ENCODE measurements at regions not wholly inside any gene's neighbourhood (a gene's known extent, or its start where the extent isn't known, plus 50 kb on each side); places are given as distances from the start of the nearest gene placed in this dataset.

DNA sequence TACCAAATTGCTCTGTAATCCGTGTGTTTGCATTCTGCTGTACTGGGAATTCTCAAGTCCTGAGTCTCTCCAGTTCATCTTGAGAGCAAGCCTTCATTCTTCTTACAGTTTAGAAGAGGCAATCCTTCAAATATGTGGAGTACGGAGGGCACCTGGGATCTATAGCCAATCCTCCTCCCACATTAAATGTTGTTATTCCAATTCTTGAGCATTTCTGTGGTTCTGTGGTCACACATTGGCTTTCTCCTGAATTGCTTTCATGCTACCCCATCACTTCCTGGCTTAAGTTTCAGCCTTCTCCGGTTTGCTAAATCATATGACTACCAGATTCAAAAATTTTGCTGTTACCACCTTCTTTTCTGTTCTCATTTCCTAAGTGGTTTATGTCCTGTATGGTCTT lies 611.1 kb downstream of the PCDH19 start:
- Histone ChIP-seq H3K4me3 (no peak overlapping the region), H3K79me2 (ENCODE audit: insufficient read depth) (no peaks in the 10 kb centered on the region), H4K20me1 (ENCODE audit: insufficient read depth) (no peaks in the 10 kb centered on the region), H3K27me3 (replicated peaks; ENCODE audit: insufficient read depth) (no peaks in the 10 kb centered on the region), H3K36me3 (ENCODE audit: low read depth) (no peaks in the 10 kb centered on the region), H2AFZ (no peak overlapping the region), H3K27ac (no peak overlapping the region), H3K9me3 (ENCODE audit: low read depth) (no peaks in the 10 kb centered on the region), H3K4me1 (ENCODE audit: insufficient read depth) (no peaks in the 10 kb centered on the region), H3K9me2 (ENCODE audit: insufficient read depth) (no peaks in the 10 kb centered on the region), H3K4me2 (ENCODE audit: unreplicated experiment) (no peak overlapping the region), H3K9ac (no peak overlapping the region), H3F3A (ENCODE audit: insufficient read depth) (no peaks in the 10 kb centered on the region)
- TF ChIP-seq EZH2 (IDR thresholded peaks at IDR 0.05; ENCODE audit: insufficient read depth, poor library complexity, severe bottlenecking) (no peak), EZH2phosphoT487 (IDR thresholded peaks at IDR 0.05; ENCODE audit: insufficient read depth, low read depth) (no peak)
- WGBS, 2 experiments (ENCODE audit: low coverage in 1 of 2, low lambda C conversion rate in 2 of 2, missing lambda C conversion rate in 2 of 2): 4 to 14% methylated on average over 2 to 3 of the region's 3 CpGs
- peak; percentile 34 for DNase-seq
- in situ Hi-C loops (cut with MboI): no loop called here

DNA sequence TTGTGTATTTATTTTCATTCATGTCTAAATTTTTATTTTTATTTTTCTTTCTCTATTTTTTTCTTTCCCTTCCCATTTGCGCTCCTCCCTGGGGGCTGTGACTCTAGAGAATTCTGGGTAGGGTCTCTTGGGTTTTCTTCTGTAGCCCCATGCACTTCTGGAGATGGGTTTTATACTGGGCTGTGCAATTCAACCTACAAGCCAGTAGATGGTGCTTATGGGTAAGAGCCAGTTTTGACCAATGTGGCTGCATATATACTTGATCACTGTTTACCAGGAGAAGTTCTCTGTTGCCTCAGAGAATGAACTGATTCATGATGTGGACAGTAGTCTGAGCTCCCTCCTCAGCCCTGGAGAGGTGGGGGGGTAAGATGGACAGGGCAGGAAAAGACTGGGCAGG lies 614.6 kb downstream of the PCDH19 start:
- TF ChIP-seq EZH2 (IDR thresholded peaks at IDR 0.05; ENCODE audit: insufficient read depth, poor library complexity, severe bottlenecking): no peak
- TF ChIP-seq EZH2phosphoT487 (IDR thresholded peaks at IDR 0.05; ENCODE audit: insufficient read depth, low read depth): no peak
- no peak overlapping the region for H2AFZ ChIP-seq
- DNase-seq: peak; percentile 15
- H3K9me2 ChIP-seq (ENCODE audit: insufficient read depth): no peaks in the 10 kb centered on the region
- H3K36me3 ChIP-seq (ENCODE audit: low read depth): no peaks in the 10 kb centered on the region
- H3K9me3 ChIP-seq (ENCODE audit: low read depth): no peaks in the 10 kb centered on the region
- in situ Hi-C loops (cut with MboI): no loop called here
- no peaks in the 10 kb centered on the region for H3F3A ChIP-seq (ENCODE audit: insufficient read depth)
- no peaks in the 10 kb centered on the region for H4K20me1 ChIP-seq (ENCODE audit: insufficient read depth)
- WGBS, 2 experiments (ENCODE audit: low coverage in 1 of 2, low lambda C conversion rate in 2 of 2, missing lambda C conversion rate in 2 of 2): 27 to 29% methylated on average over 1 of the region's 1 CpG
- no peak overlapping the region for H3K27ac ChIP-seq
- no peak overlapping the region for H3K4me2 ChIP-seq (ENCODE audit: unreplicated experiment)
- H3K27me3 ChIP-seq (replicated peaks; ENCODE audit: insufficient read depth): no peaks in the 10 kb centered on the region
- H3K4me3 ChIP-seq: no peak overlapping the region
- H3K9ac ChIP-seq: no peak overlapping the region
- H3K4me1 ChIP-seq (ENCODE audit: insufficient read depth): no peaks in the 10 kb centered on the region
- H3K79me2 ChIP-seq (ENCODE audit: insufficient read depth): no peaks in the 10 kb centered on the region

DNA sequence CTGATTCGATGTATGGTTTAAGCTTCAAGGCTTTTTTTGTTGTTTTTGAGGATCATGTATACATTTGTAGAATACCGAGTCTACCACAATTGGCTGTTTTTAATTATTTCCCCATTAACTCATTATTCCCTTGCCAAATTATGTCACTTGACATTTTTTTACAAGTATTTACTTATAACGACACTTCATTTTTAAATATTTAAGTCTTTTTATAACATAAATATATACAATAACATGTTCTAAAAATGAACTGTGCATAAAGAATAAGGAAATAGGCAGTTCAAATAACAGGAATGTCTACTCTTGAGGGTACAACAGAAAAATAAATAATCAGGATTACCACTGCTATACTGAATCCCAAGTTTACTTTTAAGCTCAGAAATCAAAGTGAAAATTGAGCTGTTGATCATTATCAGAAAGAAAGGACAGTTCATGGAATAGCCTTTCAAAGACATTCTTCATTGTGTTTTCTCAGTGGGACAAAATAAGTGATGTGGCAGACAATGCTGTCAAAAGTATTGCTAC lies 627.5 kb downstream of the PCDH19 start:
- H3K79me2 ChIP-seq (ENCODE audit: insufficient read depth): no peaks in the 10 kb centered on the region
- no peak overlapping the region for H3K27ac ChIP-seq
- in situ Hi-C loops (cut with MboI): no loop called here
- H3K4me1 ChIP-seq (ENCODE audit: insufficient read depth): no peaks in the 10 kb centered on the region
- TF ChIP-seq EZH2 (IDR thresholded peaks at IDR 0.05; ENCODE audit: insufficient read depth, poor library complexity, severe bottlenecking) (no peak), EZH2phosphoT487 (IDR thresholded peaks at IDR 0.05; ENCODE audit: insufficient read depth, low read depth) (no peak)
- no peaks in the 10 kb centered on the region for H3K9me3 ChIP-seq (ENCODE audit: low read depth)
- no peaks in the 10 kb centered on the region for H3K9me2 ChIP-seq (ENCODE audit: insufficient read depth)
- no peak overlapping the region for H3K9ac ChIP-seq
- 1 to 2% methylated on average over 3 of the region's 3 CpGs for WGBS, 2 experiments (ENCODE audit: low coverage in 1 of 2, low lambda C conversion rate in 2 of 2, missing lambda C conversion rate in 2 of 2)
- H3K27me3 ChIP-seq (replicated peaks; ENCODE audit: insufficient read depth): no peaks in the 10 kb centered on the region
- H3K4me3 ChIP-seq: no peak overlapping the region
- no peak overlapping the region for H2AFZ ChIP-seq
- no peaks in the 10 kb centered on the region for H4K20me1 ChIP-seq (ENCODE audit: insufficient read depth)
- H3K4me2 ChIP-seq (ENCODE audit: unreplicated experiment): no peak overlapping the region
- no peaks in the 10 kb centered on the region for H3K36me3 ChIP-seq (ENCODE audit: low read depth)
- DNase-seq: no peak
- no peaks in the 10 kb centered on the region for H3F3A ChIP-seq (ENCODE audit: insufficient read depth)

DNA sequence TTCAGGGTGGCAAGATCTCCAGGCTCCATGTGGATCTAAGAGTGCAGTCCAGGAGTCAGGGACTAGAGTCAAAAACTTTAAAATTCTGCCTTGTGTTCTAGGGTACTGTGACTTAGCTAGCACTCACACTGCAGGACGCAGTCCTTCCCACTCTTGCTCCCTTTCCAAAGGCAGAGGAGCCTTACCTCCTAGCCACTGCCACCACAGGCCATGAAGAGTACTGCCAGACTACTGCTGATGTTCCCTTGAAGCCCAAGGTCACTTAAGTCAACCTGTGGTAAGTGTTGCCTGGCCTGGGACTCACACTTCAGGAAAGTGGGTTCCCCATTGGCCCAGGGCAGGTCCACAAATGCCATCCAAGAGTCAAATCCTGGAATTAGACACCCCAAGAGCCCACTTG lies 632.2 kb downstream of the PCDH19 start:
- no peak for DNase-seq
- H3K9ac ChIP-seq: no peak overlapping the region
- TF ChIP-seq EZH2phosphoT487 (IDR thresholded peaks at IDR 0.05; ENCODE audit: insufficient read depth, low read depth) (no peak), EZH2 (IDR thresholded peaks at IDR 0.05; ENCODE audit: insufficient read depth, poor library complexity, severe bottlenecking) (no peak)
- no peaks in the 10 kb centered on the region for H3K36me3 ChIP-seq (ENCODE audit: low read depth)
- no peak overlapping the region for H2AFZ ChIP-seq
- no peaks in the 10 kb centered on the region for H3K27me3 ChIP-seq (replicated peaks; ENCODE audit: insufficient read depth)
- 29% methylated on average over 1 of the region's 1 CpG; no CpG with 5 or more reads in 1 of the 2 experiments for WGBS, 2 experiments (ENCODE audit: low coverage in 1 of 2, low lambda C conversion rate in 2 of 2, missing lambda C conversion rate in 2 of 2)
- H3K4me2 ChIP-seq (ENCODE audit: unreplicated experiment): no peak overlapping the region
- no peak overlapping the region for H3K4me3 ChIP-seq
- H3F3A ChIP-seq (ENCODE audit: insufficient read depth): no peaks in the 10 kb centered on the region
- in situ Hi-C loops (cut with MboI): no loop called here
- no peaks in the 10 kb centered on the region for H3K4me1 ChIP-seq (ENCODE audit: insufficient read depth)
- H3K79me2 ChIP-seq (ENCODE audit: insufficient read depth): no peaks in the 10 kb centered on the region
- H4K20me1 ChIP-seq (ENCODE audit: insufficient read depth): no peaks in the 10 kb centered on the region
- H3K27ac ChIP-seq: no peak overlapping the region
- no peaks in the 10 kb centered on the region for H3K9me2 ChIP-seq (ENCODE audit: insufficient read depth)
- no peaks in the 10 kb centered on the region for H3K9me3 ChIP-seq (ENCODE audit: low read depth)

DNA sequence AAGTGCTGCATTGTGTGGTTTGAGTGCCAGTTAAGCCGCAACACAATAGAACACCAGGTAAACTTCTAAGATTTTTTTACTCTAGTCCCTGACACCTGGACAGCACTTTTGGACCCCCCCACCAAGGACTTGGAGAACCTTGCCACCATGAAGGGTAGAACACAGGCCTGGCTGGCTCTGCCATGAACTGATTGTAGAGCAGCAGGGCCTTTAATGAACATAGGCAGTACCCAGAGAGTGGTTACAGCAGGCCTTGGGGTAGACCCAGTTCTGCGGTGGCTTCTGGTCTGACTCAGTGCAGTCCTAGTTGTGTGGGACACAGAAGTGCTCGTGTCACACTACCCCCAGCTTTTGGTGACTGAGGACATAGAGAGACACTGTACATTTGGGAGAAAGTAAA lies 648.3 kb downstream of the PCDH19 start:
- H3F3A ChIP-seq (ENCODE audit: insufficient read depth): no peaks in the 10 kb centered on the region
- H3K9me2 ChIP-seq (ENCODE audit: insufficient read depth): no peaks in the 10 kb centered on the region
- no peaks in the 10 kb centered on the region for H3K4me1 ChIP-seq (ENCODE audit: insufficient read depth)
- H4K20me1 ChIP-seq (ENCODE audit: insufficient read depth): no peaks in the 10 kb centered on the region
- 19 to 21% methylated on average over 2 to 3 of the region's 3 CpGs for WGBS, 2 experiments (ENCODE audit: low coverage in 1 of 2, low lambda C conversion rate in 2 of 2, missing lambda C conversion rate in 2 of 2)
- no peak overlapping the region for H2AFZ ChIP-seq
- no peaks in the 10 kb centered on the region for H3K79me2 ChIP-seq (ENCODE audit: insufficient read depth)
- no peak overlapping the region for H3K4me3 ChIP-seq
- no peak overlapping the region for H3K27ac ChIP-seq
- no peak overlapping the region for H3K4me2 ChIP-seq (ENCODE audit: unreplicated experiment)
- in situ Hi-C loops (cut with MboI): no loop called here
- H3K9ac ChIP-seq: no peak overlapping the region
- no peaks in the 10 kb centered on the region for H3K9me3 ChIP-seq (ENCODE audit: low read depth)
- DNase-seq: no peak
- no peaks in the 10 kb centered on the region for H3K36me3 ChIP-seq (ENCODE audit: low read depth)
- H3K27me3 ChIP-seq (replicated peaks; ENCODE audit: insufficient read depth): no peaks in the 10 kb centered on the region
- TF ChIP-seq EZH2 (IDR thresholded peaks at IDR 0.05; ENCODE audit: insufficient read depth, poor library complexity, severe bottlenecking): no peak
- no peak for TF ChIP-seq EZH2phosphoT487 (IDR thresholded peaks at IDR 0.05; ENCODE audit: insufficient read depth, low read depth)
